ENCODE measurements at regions not wholly inside any gene's neighbourhood (a gene's known extent, or its start where the extent isn't known, plus 50 kb on each side); places are given as distances from the start of the nearest gene placed in this dataset.

DNA sequence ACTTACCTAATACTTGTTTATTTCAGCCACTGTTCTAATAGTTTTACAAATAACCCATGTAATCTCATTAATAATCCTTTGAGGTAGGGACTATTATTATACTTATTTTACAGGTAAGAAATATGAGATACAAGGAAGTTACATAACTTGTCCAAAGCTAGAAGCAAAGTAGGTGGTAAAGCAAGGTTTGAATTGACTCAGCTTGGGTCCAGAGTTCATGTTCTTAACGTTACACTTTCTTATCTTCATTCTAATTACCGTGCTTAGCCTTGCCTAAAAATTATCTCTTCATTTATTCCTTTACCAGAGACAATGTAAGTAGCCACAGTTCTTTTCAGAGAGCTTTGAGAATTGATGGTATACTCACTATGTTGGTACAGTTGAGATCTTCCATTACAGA, 743.6 kb downstream of the KCNJ3 start:
- Mint-ChIP-seq H3K27me3 (ENCODE audit: low read depth in 2 of 2) (no peaks in the 10 kb centered on the region), H3K36me3 (peaks cover 8% of the 10 kb centered on the region), H3K27ac (no peak overlapping the region), H3K4me3 (no peak overlapping the region), H3K4me1 (no peaks in the 10 kb centered on the region), H3K9me3 (peaks cover 15 to 26% of the 10 kb centered on the region in 2 donors)
- intact Hi-C loops (cut with micrococcal nuclease) = loop anchor here (2.0 kb wide), 1 partner anchor 37 kb away; no protein-coding TSS in a partner anchor
- Histone ChIP-seq H3K27ac (ENCODE audit: low read length) (no peak overlapping the region), H3K4me3 (ENCODE audit: low read length) (no peak overlapping the region), H3K4me1 (ENCODE audit: control insufficient read depth, insufficient read depth, low read length) (no peaks in the 10 kb centered on the region), H3K9me3 (ENCODE audit: control insufficient read depth, insufficient read depth, low read length) (no peaks in the 10 kb centered on the region), H3K27me3 (ENCODE audit: control insufficient read depth, insufficient read depth, low read length) (no peaks in the 10 kb centered on the region), H3K36me3 (ENCODE audit: control insufficient read depth, insufficient read depth, low read length) (no peaks in the 10 kb centered on the region)
- TF ChIP-seq, protein P1, sequence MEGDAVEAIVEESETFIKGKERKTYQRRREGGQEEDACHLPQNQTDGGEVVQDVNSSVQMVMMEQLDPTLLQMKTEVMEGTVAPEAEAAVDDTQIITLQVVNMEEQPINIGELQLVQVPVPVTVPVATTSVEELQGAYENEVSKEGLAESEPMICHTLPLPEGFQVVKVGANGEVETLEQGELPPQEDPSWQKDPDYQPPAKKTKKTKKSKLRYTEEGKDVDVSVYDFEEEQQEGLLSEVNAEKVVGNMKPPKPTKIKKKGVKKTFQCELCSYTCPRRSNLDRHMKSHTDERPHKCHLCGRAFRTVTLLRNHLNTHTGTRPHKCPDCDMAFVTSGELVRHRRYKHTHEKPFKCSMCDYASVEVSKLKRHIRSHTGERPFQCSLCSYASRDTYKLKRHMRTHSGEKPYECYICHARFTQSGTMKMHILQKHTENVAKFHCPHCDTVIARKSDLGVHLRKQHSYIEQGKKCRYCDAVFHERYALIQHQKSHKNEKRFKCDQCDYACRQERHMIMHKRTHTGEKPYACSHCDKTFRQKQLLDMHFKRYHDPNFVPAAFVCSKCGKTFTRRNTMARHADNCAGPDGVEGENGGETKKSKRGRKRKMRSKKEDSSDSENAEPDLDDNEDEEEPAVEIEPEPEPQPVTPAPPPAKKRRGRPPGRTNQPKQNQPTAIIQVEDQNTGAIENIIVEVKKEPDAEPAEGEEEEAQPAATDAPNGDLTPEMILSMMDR (IDR thresholded peaks at IDR 0.05) = no peak
- DNase-seq (no peak), ATAC-seq (no peak)
- WGBS (ENCODE audit: insufficient coverage) = 53% methylated on average over 2 of the region's 2 CpGs

- 92% methylated on average over 8 of the region's 9 CpGs for WGBS (ENCODE audit: insufficient coverage)
- Mint-ChIP-seq H3K27ac (no peak overlapping the region), H3K27me3 (ENCODE audit: low read depth in 2 of 2) (no peaks in the 10 kb centered on the region), H3K4me1 (no peaks in the 10 kb centered on the region), H3K9me3 (peaks cover 13 to 20% of the 10 kb centered on the region in 2 donors), H3K36me3 (no peaks in the 10 kb centered on the region), H3K4me3 (no peak overlapping the region)
- intact Hi-C loops (cut with micrococcal nuclease) = no loop called here
- TF ChIP-seq, protein P1 (IDR thresholded peaks at IDR 0.05) = no peak
- Histone ChIP-seq H3K36me3 (ENCODE audit: control insufficient read depth, insufficient read depth, low read length) (no peaks in the 10 kb centered on the region), H3K4me1 (ENCODE audit: control insufficient read depth, insufficient read depth, low read length) (no peaks in the 10 kb centered on the region), H3K4me3 (ENCODE audit: low read length) (no peak overlapping the region), H3K27ac (ENCODE audit: low read length) (no peak overlapping the region), H3K27me3 (ENCODE audit: control insufficient read depth, insufficient read depth, low read length) (no peaks in the 10 kb centered on the region), H3K9me3 (ENCODE audit: control insufficient read depth, insufficient read depth, low read length) (no peaks in the 10 kb centered on the region)
- ATAC-seq (no peak), DNase-seq (no peak)
These were observed 732.6 kb downstream of the KCNJ3 start for GRCh38 chr2:155431004-155431507.

- no peak overlapping the region for H3K27ac Mint-ChIP-seq
- no peaks in the 10 kb centered on the region for H3K4me1 Mint-ChIP-seq
- intact Hi-C loops (cut with micrococcal nuclease) = no loop called here
- DNase-seq (no peak), ATAC-seq (no peak)
- Histone ChIP-seq H3K4me1 (ENCODE audit: control insufficient read depth, insufficient read depth, low read length) (no peaks in the 10 kb centered on the region), H3K9me3 (ENCODE audit: control insufficient read depth, insufficient read depth, low read length) (no peaks in the 10 kb centered on the region), H3K27me3 (ENCODE audit: control insufficient read depth, insufficient read depth, low read length) (no peaks in the 10 kb centered on the region), H3K36me3 (ENCODE audit: control insufficient read depth, insufficient read depth, low read length) (no peaks in the 10 kb centered on the region), H3K4me3 (ENCODE audit: low read length) (no peak overlapping the region), H3K27ac (ENCODE audit: low read length) (no peak overlapping the region)
- WGBS (ENCODE audit: insufficient coverage) = no CpG with 5 or more reads among the region's 1 CpG
- TF ChIP-seq, protein P1 (IDR thresholded peaks at IDR 0.05) = no peak
- H3K4me3 Mint-ChIP-seq = no peak overlapping the region
- no peaks in the 10 kb centered on the region for H3K27me3 Mint-ChIP-seq (ENCODE audit: low read depth in 2 of 2)
- peaks cover 10 to 14% of the 10 kb centered on the region in 2 donors for H3K9me3 Mint-ChIP-seq
- H3K36me3 Mint-ChIP-seq = no peaks in the 10 kb centered on the region
These were observed 729.0 kb downstream of the KCNJ3 start for GRCh38 chr2:155427470-155427869.

GRCh38 chr2:155424518-155424917, 726.0 kb downstream of the KCNJ3 start:
- Mint-ChIP-seq H3K27ac (no peak overlapping the region), H3K9me3 (peaks cover 7 to 11% of the 10 kb centered on the region in 2 donors), H3K4me3 (no peak overlapping the region), H3K36me3 (no peaks in the 10 kb centered on the region), H3K27me3 (ENCODE audit: low read depth in 2 of 2) (no peaks in the 10 kb centered on the region), H3K4me1 (no peaks in the 10 kb centered on the region)
- ATAC-seq = no peak
- Histone ChIP-seq H3K4me3 (ENCODE audit: low read length) (no peak overlapping the region), H3K27ac (ENCODE audit: low read length) (no peak overlapping the region), H3K4me1 (ENCODE audit: control insufficient read depth, insufficient read depth, low read length) (no peaks in the 10 kb centered on the region), H3K9me3 (ENCODE audit: control insufficient read depth, insufficient read depth, low read length) (no peaks in the 10 kb centered on the region), H3K27me3 (ENCODE audit: control insufficient read depth, insufficient read depth, low read length) (no peaks in the 10 kb centered on the region), H3K36me3 (ENCODE audit: control insufficient read depth, insufficient read depth, low read length) (no peaks in the 10 kb centered on the region)
- no CpG with 5 or more reads among the region's 2 CpGs for WGBS (ENCODE audit: insufficient coverage)
- no peak for DNase-seq
- TF ChIP-seq, protein P1 (IDR thresholded peaks at IDR 0.05) = no peak
- intact Hi-C loops (cut with micrococcal nuclease) = no loop called here

All from natural killer cell (primary cell).